IMR-90 (cell line): ENCODE measurements at regions not wholly inside any gene's neighbourhood (a gene's known extent, or its start where the extent isn't known, plus 50 kb on each side); places are given as distances from the start of the nearest gene placed in this dataset.

Experiments
- ATAC-seq: fragments of 200-7000 bp; cut with Tn5 transposase; 2 replicates; pipeline ENCODE4 v1.9.1; 2020; ENCODE audit warnings: low read depth, mild to moderate bottlenecking, moderate library complexity
- BruUV-seq: library from RNA; stranded (reverse); fragments of 400-500 nt; replicated peaks from 2 replicates; lab custom pipeline; 2021; lab: Mats Ljungman, UMichigan
- CTCF ChIA-PET: fragments of 300-600 bp; formaldehyde crosslinking; extraction: SDS; loops from one replicate; lab custom pipeline; 2021; ENCODE audit warnings: antibody characterized with exemption; lab: Yijun Ruan, JAX
- POLR2A ChIA-PET: fragments of 300-600 bp; sonication (Branson Sonifier 250); formaldehyde crosslinking; loops from one replicate; lab custom pipeline; 2022; ENCODE audit warnings: antibody characterized with exemption; ENCODE audit not compliant: unreplicated experiment; lab: Charles Lee
- DNase-seq: peaks from one replicate; pipeline ENCODE4 v3.0.0; 2013
- H2AFZ ChIP-seq: replicated peaks from 2 replicates; pipeline ENCODE3; 2013; ENCODE audit warnings: low read length, mild to moderate bottlenecking; ENCODE audit not compliant: poor library complexity
- H2AK5ac ChIP-seq: 2 replicates; pipeline ENCODE4 v1.6.1; 2013; ENCODE audit warnings: low read depth, low read length, inconsistent platforms
- H2AK9ac ChIP-seq: replicated peaks from 2 replicates; pipeline ENCODE3; 2013; ENCODE audit warnings: mild to moderate bottlenecking, low read depth, low read length, moderate library complexity; ENCODE audit not compliant: poor library complexity
- H2BK120ac ChIP-seq: 2 replicates; pipeline ENCODE4 v1.6.1; 2013; ENCODE audit warnings: low read depth, low read length, inconsistent platforms
- H2BK15ac ChIP-seq: 3 replicates; pipeline ENCODE4 v1.6.1; 2013; ENCODE audit warnings: low read depth, low read length, inconsistent platforms
- H2BK20ac ChIP-seq: 2 replicates; pipeline ENCODE4 v1.6.1; 2013; ENCODE audit warnings: low read depth, mild to moderate bottlenecking, inconsistent platforms, low read length, moderate library complexity
- H2BK5ac ChIP-seq: 2 replicates; pipeline ENCODE4 v1.6.1; 2013; ENCODE audit warnings: mild to moderate bottlenecking, low read depth, low read length, inconsistent platforms; ENCODE audit not compliant: poor library complexity, severe bottlenecking
- H3K14ac ChIP-seq: replicated peaks from 2 replicates; pipeline ENCODE4 v1.6.1; 2013; ENCODE audit warnings: low read depth, low read length, inconsistent platforms
- H3K18ac ChIP-seq: 2 replicates; pipeline ENCODE4 v1.6.1; 2013; ENCODE audit warnings: low read depth, low read length, control low read depth
- H3K23ac ChIP-seq: 2 replicates; pipeline ENCODE4 v1.6.1; 2013; ENCODE audit warnings: low read depth, low read length, inconsistent platforms
- H3K27ac ChIP-seq: 2 replicates; pipeline ENCODE4 v1.5.1; 2013; ENCODE audit warnings: mild to moderate bottlenecking, control low read depth, low read length; ENCODE audit not compliant: insufficient read depth
- H3K27me3 ChIP-seq: 2 replicates; pipeline ENCODE4 v1.6.1; 2013; ENCODE audit warnings: low read length; ENCODE audit not compliant: control insufficient read depth, insufficient read depth
- H3K36me3 ChIP-seq: 2 replicates; pipeline ENCODE4 v1.6.1; 2013; ENCODE audit warnings: low read length, mixed read lengths; ENCODE audit not compliant: control insufficient read depth, insufficient read depth
- H3K4ac ChIP-seq: 2 replicates; pipeline ENCODE4 v1.6.1; 2013; ENCODE audit warnings: low read depth, low read length, inconsistent platforms
- H3K4me1 ChIP-seq: 2 replicates; pipeline ENCODE4 v1.6.1; 2013; ENCODE audit warnings: low read length, mixed read lengths; ENCODE audit not compliant: control insufficient read depth, insufficient read depth
- H3K4me2 ChIP-seq: 2 replicates; pipeline ENCODE4 v1.6.1; 2013; ENCODE audit warnings: low read depth, mild to moderate bottlenecking, control low read depth, low read length, moderate library complexity
- H3K4me3 ChIP-seq: 2 replicates; pipeline ENCODE4 v1.5.1; 2013; ENCODE audit warnings: low read depth, mild to moderate bottlenecking, control low read depth, low read length, moderate library complexity; ENCODE audit not compliant: insufficient read depth
- H3K56ac ChIP-seq: 2 replicates; pipeline ENCODE4 v1.6.1; 2013; ENCODE audit warnings: low read length, inconsistent platforms; ENCODE audit not compliant: insufficient read depth; ENCODE audit errors: extremely low read depth
- H3K79me1 ChIP-seq, 2 experiments: 2 replicates each; pipeline ENCODE4 v1.6.1; 2013; ENCODE audit warnings: low read length in 2 of 2, inconsistent platforms in 1 of 2, low read depth in 1 of 2
- H3K9ac ChIP-seq: 2 replicates; pipeline ENCODE4 v1.6.1; 2013; ENCODE audit warnings: low read depth, low read length, control low read depth
- H3K9me1 ChIP-seq: 2 replicates; pipeline ENCODE4 v1.6.1; 2013; ENCODE audit warnings: low read length, inconsistent platforms; ENCODE audit not compliant: insufficient read depth
- H3K9me3 ChIP-seq: 2 replicates; pipeline ENCODE4 v1.6.1; 2013; ENCODE audit warnings: low read length; ENCODE audit not compliant: control insufficient read depth, insufficient read depth
- H4K20me1 ChIP-seq: 2 replicates; pipeline ENCODE4 v1.6.1; 2013; ENCODE audit warnings: low read length, inconsistent platforms; ENCODE audit not compliant: insufficient read depth
- H4K5ac ChIP-seq: 2 replicates; pipeline ENCODE4 v1.6.1; 2013; ENCODE audit warnings: mild to moderate bottlenecking, low read depth, low read length, control low read depth
- H4K8ac ChIP-seq, 2 experiments: 2 replicates each; pipeline ENCODE4 v1.6.1; 2013; ENCODE audit warnings: low read depth in 2 of 2, low read length in 2 of 2, control low read depth in 1 of 2, inconsistent platforms in 1 of 2
- H4K91ac ChIP-seq: 2 replicates; pipeline ENCODE4 v1.6.1; 2013; ENCODE audit warnings: low read depth, low read length, inconsistent platforms; ENCODE audit not compliant: insufficient read depth
- BHLHE40 ChIP-seq: fragments of 150-350 bp; IDR thresholded peaks from 2 replicates; pipeline ENCODE4 v1.6.1; 2016; ENCODE audit warnings: mild to moderate bottlenecking, low read depth, low read length
- CEBPB ChIP-seq: IDR thresholded peaks from 2 replicates; pipeline ENCODE4 v1.6.1; 2012; ENCODE audit warnings: low read depth, low read length, improper control_type of control experiment
- CHD1 ChIP-seq: IDR thresholded peaks from 2 replicates; pipeline ENCODE4 v1.6.1; 2012; ENCODE audit warnings: low read depth, low read length, improper control_type of control experiment
- FOS ChIP-seq: fragments of 150-350 bp; IDR thresholded peaks from 2 replicates; pipeline ENCODE4 v1.6.1; 2016; ENCODE audit warnings: low read depth, low read length
- MAFK ChIP-seq: IDR thresholded peaks from 2 replicates; pipeline ENCODE4 v1.6.1; 2012; ENCODE audit warnings: low read depth, low read length, improper control_type of control experiment
- MAZ ChIP-seq: IDR thresholded peaks from 2 replicates; pipeline ENCODE4 v1.6.1; 2012; ENCODE audit warnings: low read depth, mild to moderate bottlenecking, low read length, improper control_type of control experiment, moderate library complexity, borderline replicate concordance
- MXI1 ChIP-seq: IDR thresholded peaks from 2 replicates; pipeline ENCODE4 v1.6.1; 2012; ENCODE audit warnings: low read depth, mild to moderate bottlenecking, low read length, moderate library complexity, borderline replicate concordance
- NFE2L2 ChIP-seq: fragments of 150-350 bp; IDR thresholded peaks from 2 replicates; pipeline ENCODE4 v1.6.1; 2016; ENCODE audit warnings: low read depth, mild to moderate bottlenecking, low read length
- POLR2A ChIP-seq: IDR thresholded peaks from 2 replicates; pipeline ENCODE4 v1.6.1; 2012; ENCODE audit warnings: mild to moderate bottlenecking, low read depth, low read length
- RCOR1 ChIP-seq: IDR thresholded peaks from 2 replicates; pipeline ENCODE4 v1.6.1; 2012; ENCODE audit warnings: mild to moderate bottlenecking, low read length, improper control_type of control experiment; ENCODE audit not compliant: insufficient replicate concordance
- RFX5 ChIP-seq: IDR thresholded peaks from 2 replicates; pipeline ENCODE4 v1.8.0; 2012; ENCODE audit warnings: low read depth, mild to moderate bottlenecking, low read length, moderate library complexity
- SMC3 ChIP-seq: fragments of 150-350 bp; IDR thresholded peaks from 2 replicates; pipeline ENCODE4 v1.6.1; 2016; ENCODE audit warnings: low read depth, mild to moderate bottlenecking, antibody characterized with exemption, low read length, moderate library complexity
- WGBS, 2 experiments: methylation state at CpG; one replicate each; pipeline versions ENCODE4 v1.1.5 to v1.1.7; 2013; ENCODE audit warnings: missing lambda C conversion rate in 2 of 2; ENCODE audit not compliant: insufficient read length in 1 of 2; ENCODE audit errors: extremely low coverage in 2 of 2; 5-methylcytosine and 5-hydroxymethylcytosine counted together
- dilution Hi-C: fragments of 300-500 bp; cut with HindIII; formaldehyde crosslinking; loops from one replicate; pipeline ENCODE4 v1.14.3; 2018; ENCODE audit warnings: low sequenced_read_pairs; ENCODE audit not compliant: unreplicated experiment
- in situ Hi-C: fragments of 300-500 bp; cut with MboI; formaldehyde crosslinking; loops from 3 replicates; pipeline ENCODE4 v1.14.3; 2019; ENCODE audit warnings: low sequenced_read_pairs, inconsistent platforms, mixed read lengths
- intact Hi-C: fragments of 100-400 bp; cut with micrococcal nuclease; formaldehyde crosslinking; loops from 2 replicates; pipeline ENCODE4 v1.10.0; 2022
- TF ChIP-seq, protein P1 (sequence below): fragments of 150-350 bp; IDR thresholded peaks from 2 replicates; pipeline ENCODE4 v1.6.1; 2017; ENCODE audit warnings: mild to moderate bottlenecking, antibody characterized with exemption, low read length, low read depth
- TF ChIP-seq, protein P2 (sequence below): conservative IDR thresholded peaks from 2 replicates; pipeline ENCODE4 v1.5.1; 2012; ENCODE audit warnings: mild to moderate bottlenecking, low read depth, low read length, improper control_type of control experiment
- TF ChIP-seq, protein P3 (sequence below): fragments of 150-350 bp; IDR thresholded peaks from 2 replicates; pipeline ENCODE4 v1.6.1; 2016; ENCODE audit warnings: low read depth, mild to moderate bottlenecking, low read length, moderate library complexity, borderline replicate concordance

DNA sequence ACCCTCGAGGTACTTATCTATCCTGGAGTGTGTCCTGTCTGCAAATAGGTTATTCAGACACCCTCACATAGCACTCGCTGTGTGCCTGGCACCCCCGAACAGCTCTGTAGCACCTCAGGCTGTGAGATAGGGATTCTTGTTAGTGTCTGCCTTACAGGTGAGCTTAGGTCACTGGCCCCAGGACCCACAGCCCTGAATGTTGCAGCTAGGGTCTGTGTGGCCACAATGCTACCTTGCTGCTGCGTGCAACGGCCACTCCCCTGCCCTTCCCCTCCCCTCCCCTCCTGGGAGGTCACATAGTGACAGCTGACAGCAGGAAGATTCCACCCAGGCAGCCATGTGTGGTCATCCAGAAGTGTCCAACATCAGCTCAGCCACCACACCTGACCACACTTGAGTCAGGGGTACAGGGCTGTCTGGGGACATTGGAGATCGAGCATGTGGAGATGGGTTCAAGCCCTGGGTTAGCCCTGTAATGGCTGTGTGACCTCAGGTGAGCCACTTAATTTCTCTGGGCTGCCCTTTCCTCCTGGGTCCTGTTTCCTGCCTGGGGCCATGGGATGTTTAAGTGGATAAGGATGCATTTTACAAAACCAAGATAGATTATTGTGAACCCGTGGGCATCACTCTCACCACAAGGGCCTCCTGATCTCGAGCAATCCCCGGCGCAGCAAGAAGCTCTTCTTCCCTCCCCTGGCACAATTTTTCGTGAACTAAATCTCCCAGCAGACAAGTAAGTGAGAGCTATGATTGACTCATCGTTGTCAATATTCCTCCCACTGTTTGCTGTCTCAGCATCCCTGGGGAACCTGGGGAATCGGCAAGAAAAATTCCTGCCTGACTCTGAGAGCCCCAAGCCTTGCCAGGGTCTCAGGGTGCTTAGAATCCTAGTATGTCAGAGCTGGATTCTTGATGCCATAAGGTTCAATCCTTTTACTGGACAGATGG is 208.7 kb downstream of the PTPRU start:
- Histone ChIP-seq H2BK5ac (no peak overlapping the region), H3K23ac (no peak overlapping the region), H3K4me2 (no peak overlapping the region), H3K4me3 (no peak overlapping the region), H4K91ac (no peak overlapping the region), H3K9me1 (no peaks in the 10 kb centered on the region), H3K4me1 (no peaks in the 10 kb centered on the region), H3K9me3 (no peaks in the 10 kb centered on the region), H4K8ac (no peak overlapping the region), H2AK9ac (no peak overlapping the region), H4K5ac (no peak overlapping the region), H3K14ac (no peak overlapping the region), H3K18ac (no peak overlapping the region), H3K79me1 (no peaks in the 10 kb centered on the region), H3K4ac (no peak overlapping the region), H2BK120ac (no peak overlapping the region), H2AFZ (no peak overlapping the region), H4K20me1 (no peaks in the 10 kb centered on the region), H3K36me3 (no peaks in the 10 kb centered on the region), H2AK5ac (no peak overlapping the region), H3K9ac (no peak overlapping the region), H3K27me3 (no peaks in the 10 kb centered on the region; the same call in 1 of the 2 replicates), H2BK20ac (no peak overlapping the region), H3K27ac (no peak overlapping the region), H2BK15ac (no peak overlapping the region), H3K56ac (no peak overlapping the region)
- in situ Hi-C loops, result no loop called here
- POLR2A ChIA-PET, result no interaction called here
- DNase-seq (no peak), ATAC-seq (no peak)
- intact Hi-C loops, result no loop called here
- CTCF ChIA-PET, result no interaction called here
- 39% methylated on average over 8 of the region's 13 CpGs; no CpG with 5 or more reads in 1 of the 2 experiments for WGBS, 2 experiments
- dilution Hi-C loops, result no loop called here
- no TSS peak for BruUV-seq
- TF ChIP-seq MAFK (no peak), RFX5 (no peak), MAZ (no peak), RCOR1 (no peak), FOS (no peak), BHLHE40 (no peak), NFE2L2 (no peak), CHD1 (no peak), POLR2A (no peak), SMC3 (no peak), MXI1 (no peak), CEBPB (no peak)
- TF ChIP-seq, protein P1, sequence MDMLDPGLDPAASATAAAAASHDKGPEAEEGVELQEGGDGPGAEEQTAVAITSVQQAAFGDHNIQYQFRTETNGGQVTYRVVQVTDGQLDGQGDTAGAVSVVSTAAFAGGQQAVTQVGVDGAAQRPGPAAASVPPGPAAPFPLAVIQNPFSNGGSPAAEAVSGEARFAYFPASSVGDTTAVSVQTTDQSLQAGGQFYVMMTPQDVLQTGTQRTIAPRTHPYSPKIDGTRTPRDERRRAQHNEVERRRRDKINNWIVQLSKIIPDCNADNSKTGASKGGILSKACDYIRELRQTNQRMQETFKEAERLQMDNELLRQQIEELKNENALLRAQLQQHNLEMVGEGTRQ, result no peak
- TF ChIP-seq, protein P2, sequence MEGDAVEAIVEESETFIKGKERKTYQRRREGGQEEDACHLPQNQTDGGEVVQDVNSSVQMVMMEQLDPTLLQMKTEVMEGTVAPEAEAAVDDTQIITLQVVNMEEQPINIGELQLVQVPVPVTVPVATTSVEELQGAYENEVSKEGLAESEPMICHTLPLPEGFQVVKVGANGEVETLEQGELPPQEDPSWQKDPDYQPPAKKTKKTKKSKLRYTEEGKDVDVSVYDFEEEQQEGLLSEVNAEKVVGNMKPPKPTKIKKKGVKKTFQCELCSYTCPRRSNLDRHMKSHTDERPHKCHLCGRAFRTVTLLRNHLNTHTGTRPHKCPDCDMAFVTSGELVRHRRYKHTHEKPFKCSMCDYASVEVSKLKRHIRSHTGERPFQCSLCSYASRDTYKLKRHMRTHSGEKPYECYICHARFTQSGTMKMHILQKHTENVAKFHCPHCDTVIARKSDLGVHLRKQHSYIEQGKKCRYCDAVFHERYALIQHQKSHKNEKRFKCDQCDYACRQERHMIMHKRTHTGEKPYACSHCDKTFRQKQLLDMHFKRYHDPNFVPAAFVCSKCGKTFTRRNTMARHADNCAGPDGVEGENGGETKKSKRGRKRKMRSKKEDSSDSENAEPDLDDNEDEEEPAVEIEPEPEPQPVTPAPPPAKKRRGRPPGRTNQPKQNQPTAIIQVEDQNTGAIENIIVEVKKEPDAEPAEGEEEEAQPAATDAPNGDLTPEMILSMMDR, result no peak
- TF ChIP-seq, protein P3, sequence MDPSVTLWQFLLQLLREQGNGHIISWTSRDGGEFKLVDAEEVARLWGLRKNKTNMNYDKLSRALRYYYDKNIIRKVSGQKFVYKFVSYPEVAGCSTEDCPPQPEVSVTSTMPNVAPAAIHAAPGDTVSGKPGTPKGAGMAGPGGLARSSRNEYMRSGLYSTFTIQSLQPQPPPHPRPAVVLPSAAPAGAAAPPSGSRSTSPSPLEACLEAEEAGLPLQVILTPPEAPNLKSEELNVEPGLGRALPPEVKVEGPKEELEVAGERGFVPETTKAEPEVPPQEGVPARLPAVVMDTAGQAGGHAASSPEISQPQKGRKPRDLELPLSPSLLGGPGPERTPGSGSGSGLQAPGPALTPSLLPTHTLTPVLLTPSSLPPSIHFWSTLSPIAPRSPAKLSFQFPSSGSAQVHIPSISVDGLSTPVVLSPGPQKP, result no peak
